ENCODE measurements at regions not wholly inside any gene's neighbourhood (a gene's known extent, or its start where the extent isn't known, plus 50 kb on each side); places are given as distances from the start of the nearest gene placed in this dataset.

GRCh38 chr14:34012978-34013720 is 62.3 kb upstream of the EGLN3 start:
- Mint-ChIP-seq H3K4me1 (ENCODE audit: low read depth) (no peaks in the 10 kb centered on the region), H3K27ac (no peak overlapping the region)

GRCh38 chr14:34012369-34012768 is 61.5 kb upstream of the EGLN3 start:
- no peak for TF ChIP-seq CTCF (IDR thresholded peaks at IDR 0.05)

More at GRCh38 chr14:34012978-34013720, 62.3 kb upstream of the EGLN3 start:
- no peak for TF ChIP-seq CTCF (IDR thresholded peaks at IDR 0.05)
- H3K36me3 Mint-ChIP-seq (ENCODE audit: low read depth) = no peaks in the 10 kb centered on the region
- no peak overlapping the region for H3K4me3 Mint-ChIP-seq
- no peaks in the 10 kb centered on the region; the same call in 1 of the 2 replicates for H3K9me3 Mint-ChIP-seq
- DNase-seq = no peak
- H3K27me3 Mint-ChIP-seq (ENCODE audit: insufficient read depth) = no peaks in the 10 kb centered on the region; the same call in 1 of the 2 replicates

GRCh38 chr14:34009956-34010355 is 59.1 kb upstream of the EGLN3 start:
- Mint-ChIP-seq H3K4me1 (ENCODE audit: low read depth) (no peaks in the 10 kb centered on the region), H3K27me3 (ENCODE audit: insufficient read depth) (peaks cover 3% of the 10 kb centered on the region; the same call in 1 of the 2 replicates), H3K4me3 (no peak overlapping the region), H3K9me3 (peaks cover 12% of the 10 kb centered on the region), H3K36me3 (ENCODE audit: low read depth) (peaks cover 4% of the 10 kb centered on the region; the same call in 1 of the 2 replicates), H3K27ac (no peak overlapping the region)
- no peak for TF ChIP-seq CTCF (IDR thresholded peaks at IDR 0.05)
- DNase-seq = no peak

More at GRCh38 chr14:34012369-34012768, 61.5 kb upstream of the EGLN3 start:
- Mint-ChIP-seq H3K4me1 (ENCODE audit: low read depth) (no peaks in the 10 kb centered on the region), H3K4me3 (no peak overlapping the region), H3K36me3 (ENCODE audit: low read depth) (no peaks in the 10 kb centered on the region), H3K27ac (no peak overlapping the region), H3K9me3 (peaks cover 4% of the 10 kb centered on the region), H3K27me3 (ENCODE audit: insufficient read depth) (no peaks in the 10 kb centered on the region)
- no peak for DNase-seq

GRCh38 chr14:34007902-34008301 is 57.0 kb upstream of the EGLN3 start:
- no peaks in the 10 kb centered on the region for H3K4me1 Mint-ChIP-seq (ENCODE audit: low read depth)
- peaks cover 12% of the 10 kb centered on the region for H3K9me3 Mint-ChIP-seq
- peaks cover 4% of the 10 kb centered on the region; the same call in 1 of the 2 replicates for H3K36me3 Mint-ChIP-seq (ENCODE audit: low read depth)
- H3K4me3 Mint-ChIP-seq = no peak overlapping the region
- TF ChIP-seq CTCF (IDR thresholded peaks at IDR 0.05) = no peak
- peaks cover 3% of the 10 kb centered on the region; the same call in 1 of the 2 replicates for H3K27me3 Mint-ChIP-seq (ENCODE audit: insufficient read depth)
- H3K27ac Mint-ChIP-seq = no peak overlapping the region
- no peak for DNase-seq

GRCh38 chr14:34005901-34006300 is 55.0 kb upstream of the EGLN3 start:
- no peak for TF ChIP-seq CTCF (IDR thresholded peaks at IDR 0.05)
- peaks cover 5% of the 10 kb centered on the region; the same call in 1 of the 2 replicates for H3K27me3 Mint-ChIP-seq (ENCODE audit: insufficient read depth)
- no peak for DNase-seq
- H3K27ac Mint-ChIP-seq = no peak overlapping the region
- H3K9me3 Mint-ChIP-seq = peaks cover 23% of the 10 kb centered on the region
- peaks cover 4% of the 10 kb centered on the region; the same call in 1 of the 2 replicates for H3K36me3 Mint-ChIP-seq (ENCODE audit: low read depth)
- no peaks in the 10 kb centered on the region for H3K4me1 Mint-ChIP-seq (ENCODE audit: low read depth)
- no peak overlapping the region for H3K4me3 Mint-ChIP-seq
